ENCODE measurements at regions not wholly inside any gene's neighbourhood (a gene's known extent, or its start where the extent isn't known, plus 50 kb on each side); places are given as distances from the start of the nearest gene placed in this dataset.
"Not testable (repeated sequence)": the region's sequence is repeated elsewhere in the genome, so short reads cannot be mapped to it uniquely, and the experiment has no call there.

DNA sequence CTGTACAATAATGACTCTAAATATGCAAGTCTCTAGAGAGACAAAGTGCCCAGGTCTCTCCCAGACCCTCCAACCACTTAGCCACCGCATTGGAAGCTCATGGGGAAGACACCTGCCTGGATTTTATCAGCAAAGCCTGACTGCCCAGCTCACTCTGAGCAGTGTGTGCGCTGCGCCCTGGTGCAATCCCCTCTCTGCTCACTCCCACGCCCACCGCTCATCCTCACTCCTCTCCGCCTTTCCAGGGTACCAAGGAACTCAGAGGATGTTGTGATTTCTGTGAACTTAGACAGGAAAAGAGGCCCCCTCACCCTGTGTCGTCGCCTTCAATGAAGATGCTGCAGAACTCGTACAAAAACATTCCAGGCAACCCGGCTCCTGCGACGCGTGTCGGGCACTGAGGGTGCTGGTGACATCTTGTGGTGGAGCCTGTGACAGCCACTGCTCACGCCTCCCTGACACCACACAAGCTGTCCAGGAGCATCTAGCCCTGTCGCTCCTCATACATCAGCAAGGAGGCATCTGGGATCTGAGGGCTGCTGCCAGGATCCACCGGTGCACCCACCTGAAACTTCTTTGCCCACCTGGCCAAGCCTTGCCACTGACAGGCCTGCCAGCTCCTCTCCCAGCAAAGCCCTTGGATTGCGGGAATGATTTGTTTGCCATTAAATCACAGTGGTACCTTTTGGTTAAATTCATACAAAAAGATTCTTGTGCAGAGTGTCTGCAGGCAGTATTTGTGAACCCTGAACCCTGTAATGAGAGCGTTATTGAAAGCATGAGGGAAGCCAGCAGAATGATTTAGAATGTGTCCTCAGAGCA lies 220.4 kb downstream of the ZNF516 start:
- H3K4me3 ChIP-seq (ENCODE audit: insufficient read depth, low read length, poor library complexity, severe bottlenecking) = no peak overlapping the region
- H3K79me2 ChIP-seq (ENCODE audit: insufficient read depth, low read length) = no peaks in the 10 kb centered on the region
- H4K20me1 ChIP-seq (ENCODE audit: low read depth, low read length) = no peaks in the 10 kb centered on the region
- no peaks in the 10 kb centered on the region for H3K9me3 ChIP-seq (ENCODE audit: insufficient read depth, low read length)
- H3K4me2 ChIP-seq (ENCODE audit: low read depth, low read length, poor library complexity, severe bottlenecking) = no peak overlapping the region
- H3K36me3 ChIP-seq (ENCODE audit: low read length) = no peaks in the 10 kb centered on the region
- H3K27ac ChIP-seq (ENCODE audit: low read depth, low read length) = no peak overlapping the region
- no peak overlapping the region for H2AFZ ChIP-seq (ENCODE audit: low read depth, low read length, severe bottlenecking)
- TF ChIP-seq, protein P1, sequence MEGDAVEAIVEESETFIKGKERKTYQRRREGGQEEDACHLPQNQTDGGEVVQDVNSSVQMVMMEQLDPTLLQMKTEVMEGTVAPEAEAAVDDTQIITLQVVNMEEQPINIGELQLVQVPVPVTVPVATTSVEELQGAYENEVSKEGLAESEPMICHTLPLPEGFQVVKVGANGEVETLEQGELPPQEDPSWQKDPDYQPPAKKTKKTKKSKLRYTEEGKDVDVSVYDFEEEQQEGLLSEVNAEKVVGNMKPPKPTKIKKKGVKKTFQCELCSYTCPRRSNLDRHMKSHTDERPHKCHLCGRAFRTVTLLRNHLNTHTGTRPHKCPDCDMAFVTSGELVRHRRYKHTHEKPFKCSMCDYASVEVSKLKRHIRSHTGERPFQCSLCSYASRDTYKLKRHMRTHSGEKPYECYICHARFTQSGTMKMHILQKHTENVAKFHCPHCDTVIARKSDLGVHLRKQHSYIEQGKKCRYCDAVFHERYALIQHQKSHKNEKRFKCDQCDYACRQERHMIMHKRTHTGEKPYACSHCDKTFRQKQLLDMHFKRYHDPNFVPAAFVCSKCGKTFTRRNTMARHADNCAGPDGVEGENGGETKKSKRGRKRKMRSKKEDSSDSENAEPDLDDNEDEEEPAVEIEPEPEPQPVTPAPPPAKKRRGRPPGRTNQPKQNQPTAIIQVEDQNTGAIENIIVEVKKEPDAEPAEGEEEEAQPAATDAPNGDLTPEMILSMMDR (IDR thresholded peaks at IDR 0.05; ENCODE audit: insufficient read depth, low read length, poor library complexity, severe bottlenecking) = no peak
- TF ChIP-seq EZH2phosphoT487 (conservative IDR thresholded peaks at IDR 0.05; ENCODE audit: low read length) = no peak
- H3K27me3 ChIP-seq (ENCODE audit: low read length) = no peaks in the 10 kb centered on the region
- no peaks in the 10 kb centered on the region for H3K9me2 ChIP-seq (replicated peaks; ENCODE audit: insufficient read depth, low read length)
- H3F3A ChIP-seq (ENCODE audit: insufficient read depth) = no peaks in the 10 kb centered on the region; the same call in 1 of the 2 replicates
- no peak overlapping the region for H3K9ac ChIP-seq (ENCODE audit: low read length)

DNA sequence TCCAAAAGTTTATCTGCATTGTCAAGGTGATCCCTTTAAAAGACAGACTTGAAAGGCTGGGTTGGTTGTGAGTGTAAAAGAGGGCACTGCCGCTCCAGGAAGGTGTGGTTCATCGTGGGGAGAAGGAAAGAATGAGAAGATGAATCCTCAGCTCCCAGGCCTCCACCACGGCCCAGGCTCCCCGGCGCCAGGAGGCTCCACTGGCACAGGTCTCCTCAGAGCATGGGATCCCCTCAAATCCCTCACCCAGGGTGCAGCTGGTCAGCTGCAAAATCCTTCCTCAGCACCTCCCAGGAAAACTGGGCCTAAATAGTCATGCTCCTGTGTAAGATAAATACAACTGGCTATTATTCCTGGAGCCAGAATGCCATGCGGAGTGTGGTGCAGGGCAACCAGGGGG lies 221.1 kb downstream of the ZNF516 start:
- Histone ChIP-seq H3K79me2 (ENCODE audit: insufficient read depth, low read length) (no peaks in the 10 kb centered on the region), H3K4me3 (ENCODE audit: insufficient read depth, low read length, poor library complexity, severe bottlenecking) (no peak overlapping the region), H3K9ac (ENCODE audit: low read length) (no peak overlapping the region), H3F3A (ENCODE audit: insufficient read depth) (no peaks in the 10 kb centered on the region; the same call in 1 of the 2 replicates), H3K36me3 (ENCODE audit: low read length) (no peaks in the 10 kb centered on the region), H4K20me1 (ENCODE audit: low read depth, low read length) (no peaks in the 10 kb centered on the region), H2AFZ (ENCODE audit: low read depth, low read length, severe bottlenecking) (no peak overlapping the region), H3K4me2 (ENCODE audit: low read depth, low read length, poor library complexity, severe bottlenecking) (no peak overlapping the region), H3K27ac (ENCODE audit: low read depth, low read length) (no peak overlapping the region), H3K27me3 (ENCODE audit: low read length) (no peaks in the 10 kb centered on the region), H3K9me2 (replicated peaks; ENCODE audit: insufficient read depth, low read length) (no peaks in the 10 kb centered on the region), H3K9me3 (ENCODE audit: insufficient read depth, low read length) (no peaks in the 10 kb centered on the region)
- TF ChIP-seq EZH2phosphoT487 (conservative IDR thresholded peaks at IDR 0.05; ENCODE audit: low read length) = no peak
- TF ChIP-seq, protein P1 (IDR thresholded peaks at IDR 0.05; ENCODE audit: insufficient read depth, low read length, poor library complexity, severe bottlenecking) = no peak

DNA sequence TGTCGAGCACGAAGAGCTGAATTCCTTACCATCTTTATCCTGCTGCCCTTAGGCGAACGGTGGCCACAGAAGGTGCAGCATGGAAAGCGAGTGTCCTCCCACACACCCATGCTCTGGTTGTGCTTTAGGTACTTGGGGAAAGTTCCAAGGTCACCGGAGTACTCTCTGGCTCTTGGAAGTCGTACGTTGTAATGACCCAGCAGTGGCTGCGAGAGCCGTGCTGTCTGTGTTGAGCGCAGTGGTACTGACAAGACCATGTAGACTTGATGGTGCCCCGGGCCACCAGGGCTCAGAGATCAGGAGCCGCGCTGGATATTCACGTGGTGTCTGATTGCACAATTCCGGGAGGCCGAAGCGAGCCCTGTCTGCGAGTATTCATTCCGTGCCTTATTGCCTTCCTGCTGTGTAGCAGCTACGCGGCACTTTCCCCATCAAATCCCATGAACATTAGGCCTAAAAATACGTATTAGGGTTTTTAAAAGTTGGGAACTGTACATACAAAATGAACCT lies 222.0 kb downstream of the ZNF516 start:
- H2AFZ ChIP-seq (ENCODE audit: low read depth, low read length, severe bottlenecking) = no peak overlapping the region

DNA sequence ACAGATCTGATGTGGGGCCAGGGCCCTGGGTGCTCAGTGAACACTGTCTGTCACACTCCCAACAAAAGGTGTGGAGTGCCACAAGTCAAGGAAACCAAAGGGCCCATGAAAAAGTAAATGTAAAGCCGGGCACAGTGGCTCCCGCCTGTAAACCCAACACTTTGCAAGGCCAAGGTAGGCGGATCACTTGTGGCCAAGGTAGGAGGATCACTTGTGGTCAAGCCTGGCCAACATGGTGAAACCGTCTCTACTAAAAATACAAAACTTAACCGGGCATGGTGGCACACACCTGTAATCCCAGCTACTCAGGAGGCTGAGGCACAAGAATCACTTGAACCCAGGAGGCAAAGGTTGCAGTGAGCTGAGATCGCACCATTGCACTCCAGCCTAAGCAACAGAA lies 227.6 kb downstream of the ZNF516 start:
- not testable (repeated sequence) for H3K27me3 ChIP-seq (ENCODE audit: low read length); H3K9me2 ChIP-seq (replicated peaks; ENCODE audit: insufficient read depth, low read length); H4K20me1 ChIP-seq (ENCODE audit: low read depth, low read length); H3K4me2 ChIP-seq (ENCODE audit: low read depth, low read length, poor library complexity, severe bottlenecking); H3K79me2 ChIP-seq (ENCODE audit: insufficient read depth, low read length); H3K27ac ChIP-seq (ENCODE audit: low read depth, low read length); H3K9me3 ChIP-seq (ENCODE audit: insufficient read depth, low read length); H3F3A ChIP-seq (ENCODE audit: insufficient read depth); H3K4me3 ChIP-seq (ENCODE audit: insufficient read depth, low read length, poor library complexity, severe bottlenecking); H3K9ac ChIP-seq (ENCODE audit: low read length); H3K36me3 ChIP-seq (ENCODE audit: low read length); H2AFZ ChIP-seq (ENCODE audit: low read depth, low read length, severe bottlenecking)

More for the DNA sequence above, 222.0 kb downstream of the ZNF516 start:
- Histone ChIP-seq H3K27ac (ENCODE audit: low read depth, low read length) (no peak overlapping the region), H3K9ac (ENCODE audit: low read length) (no peak overlapping the region), H3K4me2 (ENCODE audit: low read depth, low read length, poor library complexity, severe bottlenecking) (no peak overlapping the region), H3K9me2 (replicated peaks; ENCODE audit: insufficient read depth, low read length) (no peaks in the 10 kb centered on the region), H3F3A (ENCODE audit: insufficient read depth) (no peaks in the 10 kb centered on the region; the same call in 1 of the 2 replicates), H3K79me2 (ENCODE audit: insufficient read depth, low read length) (no peaks in the 10 kb centered on the region), H3K9me3 (ENCODE audit: insufficient read depth, low read length) (no peaks in the 10 kb centered on the region), H3K4me3 (ENCODE audit: insufficient read depth, low read length, poor library complexity, severe bottlenecking) (no peak overlapping the region), H4K20me1 (ENCODE audit: low read depth, low read length) (no peaks in the 10 kb centered on the region), H3K36me3 (ENCODE audit: low read length) (no peaks in the 10 kb centered on the region), H3K27me3 (ENCODE audit: low read length) (no peaks in the 10 kb centered on the region)
- TF ChIP-seq EZH2phosphoT487 (conservative IDR thresholded peaks at IDR 0.05; ENCODE audit: low read length) = no peak
- TF ChIP-seq, protein P1 (IDR thresholded peaks at IDR 0.05; ENCODE audit: insufficient read depth, low read length, poor library complexity, severe bottlenecking) = no peak
